ENCODE measurements at regions not wholly inside any gene's neighbourhood (a gene's known extent, or its start where the extent isn't known, plus 50 kb on each side); places are given as distances from the start of the nearest gene placed in this dataset.
"Not testable (repeated sequence)": the region's sequence is repeated elsewhere in the genome, so short reads cannot be mapped to it uniquely, and the experiment has no call there.

GRCh38 chr22:11825009-11825408, 3703.0 kb upstream of the OR11H1 start:
- not testable (repeated sequence) for TF ChIP-seq MYC (IDR thresholded peaks at IDR 0.05; ENCODE audit: low read depth, low read length); EZH2 (IDR thresholded peaks at IDR 0.05; ENCODE audit: borderline replicate concordance, low read depth, low read length, severe bottlenecking); GATA2 (IDR thresholded peaks at IDR 0.05; ENCODE audit: insufficient read depth, insufficient read length, low read depth, low read length); POLR2A (IDR thresholded peaks at IDR 0.05; ENCODE audit: low read depth, low read length); JUN (IDR thresholded peaks at IDR 0.05; ENCODE audit: borderline replicate concordance, insufficient read depth, insufficient read length, low read depth)
- TF ChIP-seq, protein P1, sequence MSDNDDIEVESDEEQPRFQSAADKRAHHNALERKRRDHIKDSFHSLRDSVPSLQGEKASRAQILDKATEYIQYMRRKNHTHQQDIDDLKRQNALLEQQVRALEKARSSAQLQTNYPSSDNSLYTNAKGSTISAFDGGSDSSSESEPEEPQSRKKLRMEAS (IDR thresholded peaks at IDR 0.05; ENCODE audit: insufficient read depth, insufficient read length): not testable (repeated sequence)
- TF ChIP-seq, protein P2, sequence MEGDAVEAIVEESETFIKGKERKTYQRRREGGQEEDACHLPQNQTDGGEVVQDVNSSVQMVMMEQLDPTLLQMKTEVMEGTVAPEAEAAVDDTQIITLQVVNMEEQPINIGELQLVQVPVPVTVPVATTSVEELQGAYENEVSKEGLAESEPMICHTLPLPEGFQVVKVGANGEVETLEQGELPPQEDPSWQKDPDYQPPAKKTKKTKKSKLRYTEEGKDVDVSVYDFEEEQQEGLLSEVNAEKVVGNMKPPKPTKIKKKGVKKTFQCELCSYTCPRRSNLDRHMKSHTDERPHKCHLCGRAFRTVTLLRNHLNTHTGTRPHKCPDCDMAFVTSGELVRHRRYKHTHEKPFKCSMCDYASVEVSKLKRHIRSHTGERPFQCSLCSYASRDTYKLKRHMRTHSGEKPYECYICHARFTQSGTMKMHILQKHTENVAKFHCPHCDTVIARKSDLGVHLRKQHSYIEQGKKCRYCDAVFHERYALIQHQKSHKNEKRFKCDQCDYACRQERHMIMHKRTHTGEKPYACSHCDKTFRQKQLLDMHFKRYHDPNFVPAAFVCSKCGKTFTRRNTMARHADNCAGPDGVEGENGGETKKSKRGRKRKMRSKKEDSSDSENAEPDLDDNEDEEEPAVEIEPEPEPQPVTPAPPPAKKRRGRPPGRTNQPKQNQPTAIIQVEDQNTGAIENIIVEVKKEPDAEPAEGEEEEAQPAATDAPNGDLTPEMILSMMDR (IDR thresholded peaks at IDR 0.05; ENCODE audit: extremely low read depth in 1 of 2, insufficient read depth in 1 of 2, low read depth in 1 of 2, low read length in 2 of 2): not testable (repeated sequence)
